CD1c-positive myeloid dendritic cell (primary cell): ENCODE measurements at regions not wholly inside any gene's neighbourhood (a gene's known extent, or its start where the extent isn't known, plus 50 kb on each side); places are given as distances from the start of the nearest gene placed in this dataset.

Experiments used
- DNase-seq: peaks from one replicate; pipeline ENCODE4 v3.0.0-alpha.2; 2016; ENCODE audit errors: extremely low spot score

GRCh38 chr12:82174383-82174782, 183.8 kb downstream of the CCDC59 start:
- DNase-seq, result no peak

GRCh38 chr12:82149045-82149444, 209.1 kb downstream of the CCDC59 start:
- DNase-seq, result no peak

- no peak for DNase-seq
Observed at GRCh38 chr12:82146740-82147139, 211.4 kb downstream of the CCDC59 start.

- DNase-seq, result no peak
Observed at GRCh38 chr12:82144505-82144904, 213.7 kb downstream of the CCDC59 start.

- no peak for DNase-seq
Observed at GRCh38 chr12:82132390-82132789, 225.8 kb downstream of the CCDC59 start.

- DNase-seq, result no peak
Observed at GRCh38 chr12:82130762-82131161, 227.4 kb downstream of the CCDC59 start.

- no peak for DNase-seq
Observed at GRCh38 chr12:82124711-82125380, 233.3 kb downstream of the CCDC59 start.

- no peak for DNase-seq
Observed at GRCh38 chr12:82121545-82121944, 236.6 kb downstream of the CCDC59 start.

- DNase-seq, result no peak
Observed at GRCh38 chr12:82120901-82121300, 237.3 kb downstream of the CCDC59 start.

- no peak for DNase-seq
Observed at GRCh38 chr12:82109243-82109642, 248.9 kb downstream of the CCDC59 start.

- DNase-seq, result no peak
Observed at GRCh38 chr12:82108615-82109014, 249.6 kb downstream of the CCDC59 start.

- DNase-seq, result no peak
Observed at GRCh38 chr12:82099216-82099615, 259.0 kb downstream of the CCDC59 start.

GRCh38 chr12:82097877-82098276, 260.3 kb downstream of the CCDC59 start:
- no peak for DNase-seq

- DNase-seq, result no peak
Observed at GRCh38 chr12:82097438-82097837, 260.7 kb downstream of the CCDC59 start.

- DNase-seq, result no peak
Observed at GRCh38 chr12:82090165-82090564, 268.0 kb downstream of the CCDC59 start.

GRCh38 chr12:82089369-82090121, 268.6 kb downstream of the CCDC59 start:
- no peak for DNase-seq

GRCh38 chr12:82082501-82082900, 275.7 kb downstream of the CCDC59 start:
- DNase-seq, result no peak

GRCh38 chr12:82069931-82070514, 288.2 kb downstream of the CCDC59 start:
- no peak for DNase-seq

GRCh38 chr12:82058197-82058596, 299.0 kb upstream of the PPFIA2 start:
- no peak for DNase-seq

- DNase-seq, result no peak
Observed at GRCh38 chr12:82057770-82058169, 298.6 kb upstream of the PPFIA2 start.

- DNase-seq, result no peak
Observed at GRCh38 chr12:82055391-82055790, 296.2 kb upstream of the PPFIA2 start.

GRCh38 chr12:82054566-82054965, 295.4 kb upstream of the PPFIA2 start:
- DNase-seq, result no peak

GRCh38 chr12:82047446-82047845, 288.3 kb upstream of the PPFIA2 start:
- DNase-seq, result no peak
